22Rv1 (cell line): ENCODE measurements at regions not wholly inside any gene's neighbourhood (a gene's known extent, or its start where the extent isn't known, plus 50 kb on each side); places are given as distances from the start of the nearest gene placed in this dataset.

ENCODE experiments used
- ZFX ChIP-seq: fragments of 450-650 bp; IDR thresholded peaks from 2 replicates; pipeline ENCODE4 v1.6.1; 2017; ENCODE audit warnings: antibody characterized with exemption, borderline replicate concordance
- TF ChIP-seq, protein P1 (sequence below): fragments of 450-650 bp; IDR thresholded peaks from 2 replicates; pipeline ENCODE4 v1.5.1; 2017; ENCODE audit warnings: mild to moderate bottlenecking

DNA sequence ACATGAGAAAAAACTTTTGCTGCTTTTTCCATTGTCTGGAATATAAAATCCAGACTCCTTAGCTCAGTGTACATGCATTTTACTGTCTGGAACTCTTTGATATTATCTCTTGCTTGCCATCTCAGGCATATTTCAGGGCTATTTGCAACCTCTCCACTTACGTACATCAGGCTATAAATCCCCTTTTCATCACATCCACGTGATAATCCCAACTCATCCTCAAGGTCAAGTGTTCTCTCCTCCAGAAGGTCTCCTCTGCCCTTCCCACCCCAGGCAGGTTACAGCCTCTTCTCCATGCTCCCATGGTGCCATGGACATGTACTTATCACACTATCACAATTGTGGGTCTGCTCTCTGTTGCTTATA, 202.5 kb upstream of the RBMS1 start:
- TF ChIP-seq, protein P1, sequence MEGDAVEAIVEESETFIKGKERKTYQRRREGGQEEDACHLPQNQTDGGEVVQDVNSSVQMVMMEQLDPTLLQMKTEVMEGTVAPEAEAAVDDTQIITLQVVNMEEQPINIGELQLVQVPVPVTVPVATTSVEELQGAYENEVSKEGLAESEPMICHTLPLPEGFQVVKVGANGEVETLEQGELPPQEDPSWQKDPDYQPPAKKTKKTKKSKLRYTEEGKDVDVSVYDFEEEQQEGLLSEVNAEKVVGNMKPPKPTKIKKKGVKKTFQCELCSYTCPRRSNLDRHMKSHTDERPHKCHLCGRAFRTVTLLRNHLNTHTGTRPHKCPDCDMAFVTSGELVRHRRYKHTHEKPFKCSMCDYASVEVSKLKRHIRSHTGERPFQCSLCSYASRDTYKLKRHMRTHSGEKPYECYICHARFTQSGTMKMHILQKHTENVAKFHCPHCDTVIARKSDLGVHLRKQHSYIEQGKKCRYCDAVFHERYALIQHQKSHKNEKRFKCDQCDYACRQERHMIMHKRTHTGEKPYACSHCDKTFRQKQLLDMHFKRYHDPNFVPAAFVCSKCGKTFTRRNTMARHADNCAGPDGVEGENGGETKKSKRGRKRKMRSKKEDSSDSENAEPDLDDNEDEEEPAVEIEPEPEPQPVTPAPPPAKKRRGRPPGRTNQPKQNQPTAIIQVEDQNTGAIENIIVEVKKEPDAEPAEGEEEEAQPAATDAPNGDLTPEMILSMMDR: no peak
- TF ChIP-seq ZFX: no peak
